BE2C (cell line): ENCODE measurements at regions not wholly inside any gene's neighbourhood (a gene's known extent, or its start where the extent isn't known, plus 50 kb on each side); places are given as distances from the start of the nearest gene placed in this dataset.

Source experiments
- DNase-seq: peaks from one replicate; pipeline ENCODE4 v3.0.0-alpha.2; 2020
- H3K27me3 ChIP-seq: fragments of 250-450 bp; sonication (Bioruptor Pico); 2 replicates; pipeline ENCODE4 v1.5.1; 2020; ENCODE audit warnings: mild to moderate bottlenecking
- H3K36me3 ChIP-seq: fragments of 250-450 bp; sonication (Bioruptor Pico); 2 replicates; pipeline ENCODE4 v1.5.1; 2020; ENCODE audit warnings: mild to moderate bottlenecking
- H3K4me1 ChIP-seq: fragments of 250-450 bp; sonication (Bioruptor Pico); 2 replicates; pipeline ENCODE4 v1.5.1; 2020
- H3K4me3 ChIP-seq: 2 replicates; pipeline ENCODE4 v1.5.1; 2011; ENCODE audit warnings: low read depth, low read length
- H3K9me3 ChIP-seq: fragments of 250-450 bp; sonication (Bioruptor Pico); 2 replicates; pipeline ENCODE4 v1.5.1; 2020
- CTCF ChIP-seq: IDR thresholded peaks from 2 replicates; pipeline ENCODE4 v1.5.1; 2012; ENCODE audit warnings: mild to moderate bottlenecking, low read depth, low read length

GRCh38 chr10:61343796-61344195 lies 109.4 kb downstream of the TMEM26 start:
- no peaks in the 10 kb centered on the region for H3K36me3 ChIP-seq
- no peak overlapping the region for H3K4me3 ChIP-seq
- no peaks in the 10 kb centered on the region for H3K27me3 ChIP-seq
- H3K4me1 ChIP-seq, result no peaks in the 10 kb centered on the region
- H3K9me3 ChIP-seq, result no peaks in the 10 kb centered on the region
- TF ChIP-seq CTCF, result no peak
- no peak for DNase-seq

GRCh38 chr10:61342858-61343572 lies 110.2 kb downstream of the TMEM26 start:
- no peak for TF ChIP-seq CTCF
- no peak for DNase-seq

GRCh38 chr10:61341008-61341407 lies 112.2 kb downstream of the TMEM26 start:
- no peaks in the 10 kb centered on the region for H3K4me1 ChIP-seq
- no peaks in the 10 kb centered on the region for H3K9me3 ChIP-seq
- TF ChIP-seq CTCF, result no peak
- H3K27me3 ChIP-seq, result no peaks in the 10 kb centered on the region
- DNase-seq, result no peak
- H3K36me3 ChIP-seq, result no peaks in the 10 kb centered on the region
- H3K4me3 ChIP-seq, result no peak overlapping the region

More at GRCh38 chr10:61342858-61343572, 110.2 kb downstream of the TMEM26 start:
- H3K4me1 ChIP-seq, result no peaks in the 10 kb centered on the region
- no peaks in the 10 kb centered on the region for H3K27me3 ChIP-seq
- H3K4me3 ChIP-seq, result no peak overlapping the region
- H3K9me3 ChIP-seq, result no peaks in the 10 kb centered on the region
- H3K36me3 ChIP-seq, result no peaks in the 10 kb centered on the region

GRCh38 chr10:61338146-61338545 lies 115.0 kb downstream of the TMEM26 start:
- TF ChIP-seq CTCF, result no peak
- Histone ChIP-seq H3K27me3 (no peaks in the 10 kb centered on the region), H3K36me3 (no peaks in the 10 kb centered on the region), H3K9me3 (no peaks in the 10 kb centered on the region), H3K4me3 (no peak overlapping the region), H3K4me1 (no peaks in the 10 kb centered on the region)
- DNase-seq, result no peak

GRCh38 chr10:61337741-61338140 lies 115.4 kb downstream of the TMEM26 start:
- H3K27me3 ChIP-seq, result no peaks in the 10 kb centered on the region
- H3K4me1 ChIP-seq, result no peaks in the 10 kb centered on the region
- H3K4me3 ChIP-seq, result no peak overlapping the region
- TF ChIP-seq CTCF, result no peak
- DNase-seq, result no peak
- H3K9me3 ChIP-seq, result no peaks in the 10 kb centered on the region
- H3K36me3 ChIP-seq, result no peaks in the 10 kb centered on the region

- TF ChIP-seq CTCF, result no peak
- no peak for DNase-seq
- H3K4me1 ChIP-seq, result no peaks in the 10 kb centered on the region
- H3K36me3 ChIP-seq, result no peaks in the 10 kb centered on the region
- no peaks in the 10 kb centered on the region for H3K27me3 ChIP-seq
- no peak overlapping the region for H3K4me3 ChIP-seq
- no peaks in the 10 kb centered on the region for H3K9me3 ChIP-seq
Measured at GRCh38 chr10:61336831-61337230, 116.3 kb downstream of the TMEM26 start.
